Tongue (tissue), 2 donors: ENCODE measurements at regions not wholly inside any gene's neighbourhood (a gene's known extent, or its start where the extent isn't known, plus 50 kb on each side); places are given as distances from the start of the nearest gene placed in this dataset. TPM values are rescaled to one million over a fixed set of nuclear protein-coding genes. Genes with fewer than 3 reads are reported as not detected.
A peak's percentile ranks its signal among the peaks of the same experiment; 100 is the strongest.

Source experiments
- DNase-seq: peaks from one replicate; pipeline ENCODE4 v3.0.0-alpha.2; 2015
- small RNA-seq: library from RNA; depleted of rRNA; stranded (forward); fragments of <200 nt; gene quantifications from one replicate; pipeline ENCODE3, GENCODE V24; 2014; ENCODE audit warnings: low replicate concordance

DNA sequence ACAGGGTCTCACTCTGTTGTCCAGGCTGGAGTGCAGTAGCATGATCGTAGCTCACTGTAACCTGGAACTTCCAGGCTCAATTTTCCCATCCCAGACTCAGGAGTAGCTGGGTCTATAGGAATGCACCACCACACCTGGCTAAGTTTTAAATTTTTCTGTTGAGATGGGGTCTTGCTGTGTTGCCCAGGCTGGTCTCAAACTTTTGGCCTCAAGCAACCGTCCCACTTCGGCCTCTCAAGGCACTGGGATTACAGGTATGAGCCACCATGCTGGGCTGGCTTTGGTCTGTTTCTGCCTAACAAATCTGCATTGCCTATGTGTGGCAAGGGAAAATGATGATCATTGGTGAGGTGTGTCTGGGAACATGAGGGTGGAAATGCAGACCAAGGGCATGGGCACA lies 59.3 kb upstream of the CLMP start:
- no peak for DNase-seq

DNA sequence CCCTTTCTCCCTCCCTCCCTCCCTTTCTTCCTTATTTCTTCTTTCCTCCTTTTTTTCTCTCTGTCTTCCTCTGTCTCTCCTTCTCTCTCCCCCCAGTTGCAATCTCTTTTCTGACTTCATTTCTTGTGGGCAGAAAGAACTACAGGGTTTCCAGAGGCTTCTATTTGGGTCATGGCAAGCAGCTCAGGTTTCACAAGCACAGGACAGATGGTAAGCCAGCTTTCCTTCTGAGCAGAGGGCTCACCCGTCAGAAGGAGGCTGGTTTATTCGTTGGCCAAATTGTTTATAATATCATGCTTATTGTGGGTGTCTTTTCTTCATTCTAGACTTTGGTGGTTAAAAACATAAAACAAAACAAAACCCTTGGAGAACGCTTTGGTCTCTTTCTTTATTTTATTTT lies 58.9 kb upstream of the CLMP start:
- DNase-seq = no peak

DNA sequence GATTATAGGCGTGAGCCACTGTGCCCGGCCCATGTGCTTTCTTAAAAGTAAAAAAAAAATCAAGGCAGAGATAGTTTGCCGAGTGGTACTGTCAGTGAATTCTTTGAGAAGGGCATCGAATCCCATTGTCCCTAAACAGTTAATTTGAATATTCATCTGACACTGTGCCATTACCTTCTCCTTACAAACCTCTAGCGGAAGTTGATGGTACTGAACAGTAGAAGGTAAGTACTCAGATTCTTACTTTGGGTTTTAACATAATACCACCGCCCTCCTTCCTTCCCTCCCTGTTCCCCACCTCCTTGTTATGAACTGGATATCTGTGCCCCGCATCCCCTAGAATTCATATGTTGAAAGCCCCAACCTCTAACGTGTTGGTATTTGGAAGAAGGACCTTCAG lies 58.2 kb upstream of the CLMP start:
- no peak for DNase-seq

- DNase-seq = peak; percentile 69
Observed at GRCh38 chr11:123251657-123252344, 56.8 kb upstream of the CLMP start.

- DNase-seq = no peak
Observed at GRCh38 chr11:123250892-123251656, 56.0 kb upstream of the CLMP start.

GRCh38 chr11:123249354-123249753 lies 54.3 kb upstream of the CLMP start:
- no peak for DNase-seq

- DNase-seq = no peak
Observed at GRCh38 chr11:123247813-123248379, 52.8 kb upstream of the CLMP start.

- no peak for DNase-seq
Observed at GRCh38 chr11:123247496-123247799, 52.4 kb upstream of the CLMP start.

GRCh38 chr11:123246749-123247495 lies 51.9 kb upstream of the CLMP start:
- peak; percentile 94 for DNase-seq

DNA sequence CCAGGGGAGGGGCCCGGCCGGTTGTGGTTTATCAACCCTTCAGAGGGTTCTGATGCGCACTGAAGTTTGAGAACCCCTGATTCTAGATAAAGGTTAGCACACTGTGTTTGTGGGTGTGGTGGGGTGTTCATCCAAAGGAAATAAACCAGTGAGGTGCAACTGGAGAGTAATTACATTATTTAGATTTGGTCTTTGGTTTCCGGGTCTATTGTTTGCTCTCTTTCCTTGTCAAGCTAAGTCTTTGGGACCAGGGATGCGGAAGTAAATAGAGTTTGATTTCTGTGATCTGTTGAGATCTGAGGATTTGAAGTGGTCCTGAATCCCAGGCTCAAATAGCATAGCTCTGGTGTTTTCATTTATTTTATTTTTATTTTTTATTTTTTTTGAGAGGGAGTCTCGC lies 50.5 kb upstream of the CLMP start:
- DNase-seq = no peak

Small RNA genes lying in the stretch of these regions (small RNA-seq; reads per million reads assigned to genes)
- not detected for gene RF00096
